ENCODE measurements at regions not wholly inside any gene's neighbourhood (a gene's known extent, or its start where the extent isn't known, plus 50 kb on each side); places are given as distances from the start of the nearest gene placed in this dataset.

DNA sequence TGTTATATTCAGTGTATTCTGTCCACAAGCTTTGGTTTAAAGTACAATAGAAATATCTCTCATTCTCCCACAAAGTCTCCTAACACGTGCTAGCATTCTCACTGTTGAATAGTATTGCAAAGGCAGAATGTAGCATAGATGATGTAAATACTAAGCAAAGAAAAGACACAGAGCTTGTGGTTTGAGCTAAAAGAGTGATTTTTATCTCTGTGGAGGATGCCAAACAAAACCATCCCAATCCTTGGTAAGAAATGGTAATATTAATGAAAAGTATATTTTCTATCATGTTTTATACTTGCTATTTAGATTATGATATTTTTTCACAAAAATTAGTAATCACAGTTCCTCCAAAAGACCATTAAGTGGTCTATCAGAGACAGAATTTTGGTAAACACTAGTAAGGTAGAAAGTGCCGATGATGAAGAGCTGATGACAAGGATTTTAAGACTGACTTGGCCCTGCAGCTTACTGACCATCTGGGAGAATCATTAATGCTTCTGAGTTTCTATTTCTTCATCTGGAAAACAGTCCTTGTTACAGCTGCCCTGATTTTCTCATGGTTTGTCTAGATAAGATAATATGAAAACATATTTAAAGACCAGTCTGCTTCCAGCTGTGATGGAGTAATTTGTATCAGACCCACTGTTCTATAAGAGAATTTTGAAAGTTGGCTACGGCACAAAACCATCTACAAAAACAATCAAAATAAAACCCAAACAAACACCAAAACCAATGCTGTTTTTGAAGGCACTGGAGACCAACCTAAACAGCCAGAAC, 510.2 kb downstream of the SPATA31D1 start:
- no peak for DNase-seq (ENCODE audit: low spot score)

DNA sequence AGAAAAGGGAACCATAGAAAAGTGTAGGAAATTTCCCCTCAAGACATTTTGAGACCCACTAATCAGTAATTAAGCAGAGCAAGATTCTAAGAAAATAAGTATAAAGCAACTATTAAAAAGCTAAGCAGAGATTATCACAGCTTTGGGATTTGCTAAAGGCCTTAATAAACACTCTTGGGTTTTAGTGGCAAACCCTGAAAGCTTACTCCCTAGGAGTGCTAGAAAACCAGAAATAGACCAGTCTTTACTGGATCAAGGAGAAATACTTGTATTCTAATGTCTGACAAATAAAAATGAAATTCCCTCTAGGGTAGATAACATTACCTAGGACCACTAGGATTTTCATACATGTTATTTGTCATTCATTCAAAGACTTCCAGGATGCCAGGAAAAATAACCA, 510.8 kb downstream of the SPATA31D1 start:
- DNase-seq (ENCODE audit: low spot score), result no peak

DNA sequence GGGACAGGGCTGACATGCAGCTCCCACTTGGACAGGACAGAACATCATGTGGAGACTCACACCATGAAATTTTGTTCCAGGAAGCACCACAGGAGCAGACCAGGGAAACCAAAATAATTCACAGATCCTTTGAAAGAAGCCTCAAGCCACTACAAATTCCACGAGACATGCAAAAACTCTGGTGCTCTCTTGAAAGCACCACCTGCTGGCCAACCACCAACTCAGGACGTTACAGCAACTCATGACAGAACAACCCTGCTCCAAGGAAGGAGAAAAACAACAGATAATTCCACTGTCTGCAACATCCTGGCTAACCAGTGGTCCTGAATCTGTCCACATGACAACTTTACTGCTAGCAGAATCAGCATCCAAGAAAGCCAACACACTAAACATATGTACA, 516.0 kb downstream of the SPATA31D1 start:
- no peak for DNase-seq (ENCODE audit: low spot score)

DNA sequence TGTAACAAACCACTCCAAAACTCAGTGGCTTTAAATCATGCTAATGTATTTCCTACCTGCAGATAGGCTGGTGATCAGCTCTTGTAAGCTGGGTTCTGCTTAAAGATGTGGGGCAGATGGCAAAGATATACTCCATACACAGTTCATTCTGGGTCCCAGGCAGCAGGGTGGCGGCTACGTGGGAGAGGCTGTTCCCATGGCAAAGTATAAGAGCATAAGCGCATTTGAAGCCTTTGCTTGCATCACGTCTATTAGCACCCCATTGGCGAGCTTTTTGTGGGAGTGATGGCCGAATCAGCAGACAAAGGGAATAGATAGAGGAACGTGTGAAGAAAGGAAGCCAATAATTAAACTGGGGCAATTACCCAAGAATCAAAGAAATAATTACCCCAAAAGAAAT, 523.1 kb downstream of the SPATA31D1 start:
- no peak for DNase-seq (ENCODE audit: low spot score)

DNA sequence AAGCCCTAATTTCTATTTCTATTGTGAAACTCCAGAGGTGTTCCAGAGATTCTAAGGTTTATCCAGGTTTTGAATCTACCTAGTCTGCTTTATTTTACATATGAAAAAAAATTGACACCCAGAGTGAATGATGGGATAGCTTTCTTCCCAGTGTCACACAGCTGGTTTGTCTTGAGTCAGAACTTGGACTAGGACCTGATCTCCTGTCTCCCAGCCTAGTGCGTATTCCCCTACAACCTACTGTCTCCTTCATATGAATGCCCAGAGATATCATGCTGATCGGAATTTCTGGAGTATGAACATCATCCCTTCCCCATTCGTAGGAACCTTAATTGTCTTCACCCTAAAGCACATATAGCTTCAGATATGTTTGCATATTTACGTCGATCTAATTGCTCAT, 524.2 kb downstream of the SPATA31D1 start:
- DNase-seq (ENCODE audit: low spot score), result no peak

DNA sequence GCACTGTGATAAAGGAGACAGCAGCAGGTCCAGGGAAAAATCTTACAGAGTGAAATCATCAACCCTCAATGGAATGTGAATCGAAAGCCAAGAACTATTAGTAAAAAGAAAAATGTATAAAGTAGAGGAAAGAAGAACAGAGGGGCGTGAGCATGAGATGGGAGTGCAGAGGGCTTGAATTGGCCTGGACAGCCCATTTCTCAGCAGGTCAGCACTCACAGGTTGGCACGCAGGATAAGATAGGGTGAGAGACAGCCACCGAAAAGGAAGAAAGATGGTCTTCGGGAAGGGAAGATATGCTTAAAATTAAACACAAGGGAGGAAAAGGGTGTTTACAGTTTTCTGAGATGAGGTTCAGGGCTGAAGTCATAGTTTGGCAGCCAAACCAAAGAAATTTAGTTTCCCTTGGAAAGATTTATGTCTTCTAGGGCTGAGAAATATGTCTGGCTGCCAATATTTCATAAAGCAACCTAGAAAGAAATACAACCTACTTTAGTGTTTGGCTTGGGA, 524.7 kb downstream of the SPATA31D1 start:
- peak; percentile 48 for DNase-seq (ENCODE audit: low spot score)

DNA sequence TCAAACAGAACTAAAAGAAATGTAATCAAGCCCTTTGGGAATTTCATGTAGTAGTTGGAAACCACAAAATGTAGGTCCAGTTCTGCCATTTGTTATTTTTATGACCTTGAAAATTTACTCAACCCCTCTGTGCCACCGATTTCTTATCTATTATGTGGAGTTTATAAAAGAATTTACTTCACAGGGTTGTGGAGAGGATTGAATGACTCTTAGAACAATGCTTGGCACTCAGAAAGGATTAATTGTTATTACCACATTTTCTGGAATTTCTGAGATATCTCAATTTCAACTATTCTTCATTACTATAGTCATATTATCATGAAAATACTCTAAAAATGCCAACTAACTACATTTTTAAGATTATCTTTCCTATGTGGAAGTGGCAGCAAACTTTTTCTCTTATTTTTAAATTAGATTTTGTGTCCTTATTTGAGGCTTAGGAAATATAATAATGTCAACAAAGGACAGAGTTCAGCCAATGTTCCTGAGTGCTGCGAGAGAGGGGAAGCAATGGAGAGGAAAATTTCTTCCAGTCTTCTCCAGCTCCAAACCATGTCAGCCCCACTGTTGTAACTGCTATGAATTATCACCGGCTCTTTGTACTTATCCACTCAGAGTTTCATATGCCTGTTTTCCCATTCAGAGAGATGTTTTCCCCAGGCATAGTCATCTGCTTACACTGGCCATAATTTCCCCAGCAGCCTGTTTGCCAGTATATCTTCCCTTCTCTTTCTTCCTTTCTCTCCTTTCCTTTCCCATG, 525.6 kb downstream of the SPATA31D1 start:
- peak; percentile 16 for DNase-seq (ENCODE audit: low spot score)

DNA sequence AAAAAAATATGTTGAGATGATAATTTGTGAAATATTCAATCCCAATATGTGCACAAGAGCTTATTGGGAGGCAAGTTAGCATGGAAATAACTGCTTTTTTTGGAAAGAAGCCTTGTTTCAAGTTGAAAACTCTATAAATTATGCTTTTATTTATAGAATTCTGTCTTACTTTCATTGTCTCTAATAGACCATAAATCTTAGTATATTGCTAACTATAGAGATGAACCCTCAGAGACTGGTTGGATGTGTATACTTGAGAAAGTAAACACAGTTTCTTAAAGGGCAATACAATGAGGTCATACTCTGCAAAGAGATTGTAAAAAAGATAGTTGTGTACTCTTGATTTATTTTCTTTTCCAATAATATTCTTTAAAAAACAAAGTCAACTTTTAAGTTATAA, 530.3 kb downstream of the SPATA31D1 start:
- DNase-seq (ENCODE audit: low spot score), result no peak

DNA sequence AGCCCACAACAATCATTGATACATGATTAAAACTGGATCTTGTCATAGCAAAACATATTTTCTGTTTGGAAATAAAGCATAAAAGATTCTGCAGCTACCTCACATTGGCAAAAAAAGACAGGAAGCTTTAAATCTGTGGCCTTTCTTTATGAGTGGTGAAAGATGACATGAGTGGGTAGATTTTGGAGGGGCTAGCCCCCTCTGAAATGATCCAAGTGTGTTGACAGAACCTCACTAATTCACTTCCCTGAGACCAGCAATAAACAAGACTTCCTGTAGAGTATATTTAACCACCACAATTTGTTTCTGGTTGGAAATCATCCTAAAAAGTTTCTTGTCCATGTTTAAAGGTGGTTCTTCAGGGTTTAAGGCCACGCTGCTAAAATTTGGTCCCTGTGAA, 530.8 kb downstream of the SPATA31D1 start:
- DNase-seq (ENCODE audit: low spot score), result no peak

DNA sequence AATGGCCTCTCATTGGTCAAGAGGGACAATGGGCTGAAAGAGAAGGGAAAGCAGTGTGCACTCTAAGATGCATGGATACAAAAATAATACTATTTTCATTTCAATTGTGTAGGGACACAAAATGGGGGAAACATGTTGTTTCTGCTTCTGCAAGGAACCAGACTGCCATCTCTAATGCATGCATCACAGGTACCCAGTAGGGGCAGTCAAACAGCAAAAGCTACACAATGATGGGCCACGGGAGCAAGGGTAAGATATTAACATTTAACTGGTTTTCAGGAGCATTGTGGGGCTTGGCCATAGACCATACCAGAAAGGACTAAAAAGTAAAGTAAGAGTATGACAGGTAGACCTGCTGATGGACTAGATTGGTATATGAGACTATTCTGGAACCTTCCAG, 535.8 kb downstream of the SPATA31D1 start:
- no peak for DNase-seq (ENCODE audit: low spot score)

DNA sequence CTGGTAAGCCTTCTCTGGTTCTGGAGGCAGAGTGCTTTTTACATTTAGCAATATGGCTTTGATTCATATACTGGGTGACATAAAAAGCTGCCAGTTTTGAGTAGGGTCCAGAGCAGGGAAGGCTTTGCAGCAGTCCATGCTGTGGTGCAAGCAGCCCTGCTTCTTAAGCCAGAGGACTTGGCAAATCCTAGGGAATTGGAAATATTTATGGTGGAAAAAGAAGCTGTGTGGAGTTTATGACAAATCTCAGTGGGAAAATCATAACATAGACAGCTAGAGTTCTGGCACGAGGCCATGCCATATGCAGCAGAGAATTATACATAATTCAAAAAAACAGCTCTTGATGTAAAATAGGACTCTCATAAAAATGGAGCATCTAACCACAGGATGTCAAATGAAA, 536.4 kb downstream of the RASEF start:
- no peak for DNase-seq (ENCODE audit: low spot score)

DNA sequence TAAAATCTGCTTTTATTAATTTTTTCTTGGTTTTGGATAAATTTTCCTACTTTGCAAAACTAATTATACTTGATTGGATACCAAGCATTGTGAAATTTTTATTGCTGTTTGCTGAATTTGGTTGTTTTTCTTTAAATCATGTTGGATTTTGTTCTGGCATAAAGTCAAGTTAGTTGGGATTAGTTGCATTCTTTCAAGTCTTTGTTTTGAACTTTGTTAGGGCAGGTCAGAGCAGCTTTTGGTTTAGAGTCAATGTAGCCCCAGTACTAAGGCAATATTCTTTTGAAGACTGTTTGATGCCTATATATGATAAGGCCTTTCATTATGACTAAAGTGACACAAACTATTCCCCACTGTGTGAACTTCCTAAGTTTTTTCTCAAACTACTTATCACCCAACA, 531.1 kb downstream of the RASEF start:
- no peak for DNase-seq (ENCODE audit: low spot score)

DNA sequence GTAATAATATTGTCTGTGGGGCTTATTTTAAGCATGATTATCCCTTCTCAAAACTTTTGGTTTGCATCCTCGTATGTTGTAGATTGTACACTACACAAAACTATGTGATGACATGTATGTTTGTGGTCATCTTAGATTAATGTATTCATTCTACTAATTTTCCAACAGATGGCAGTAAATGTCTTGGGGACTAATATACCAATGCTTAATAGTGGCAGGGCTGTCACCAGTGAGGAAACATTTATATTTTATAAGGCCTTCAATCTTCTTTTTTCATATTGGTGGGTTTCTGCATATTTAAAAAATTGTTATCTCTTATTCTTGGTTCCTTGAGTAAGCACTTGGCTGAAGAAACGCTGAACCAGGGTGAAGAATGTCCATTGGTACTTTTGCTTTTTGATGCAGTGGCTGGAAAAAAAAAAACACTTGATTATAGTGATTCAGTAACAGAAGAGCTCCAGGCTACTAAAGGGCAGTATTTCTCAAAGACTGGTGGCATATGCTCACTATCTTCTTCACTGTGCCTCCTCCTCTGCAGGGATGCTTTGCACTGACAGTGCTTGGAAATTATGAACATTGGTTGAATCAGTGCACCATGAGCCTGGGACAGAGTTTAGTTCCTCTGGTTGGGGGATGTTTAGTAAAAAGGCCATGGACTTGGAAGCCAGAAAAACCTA, 530.3 kb downstream of the RASEF start:
- DNase-seq (ENCODE audit: low spot score), result no peak

DNA sequence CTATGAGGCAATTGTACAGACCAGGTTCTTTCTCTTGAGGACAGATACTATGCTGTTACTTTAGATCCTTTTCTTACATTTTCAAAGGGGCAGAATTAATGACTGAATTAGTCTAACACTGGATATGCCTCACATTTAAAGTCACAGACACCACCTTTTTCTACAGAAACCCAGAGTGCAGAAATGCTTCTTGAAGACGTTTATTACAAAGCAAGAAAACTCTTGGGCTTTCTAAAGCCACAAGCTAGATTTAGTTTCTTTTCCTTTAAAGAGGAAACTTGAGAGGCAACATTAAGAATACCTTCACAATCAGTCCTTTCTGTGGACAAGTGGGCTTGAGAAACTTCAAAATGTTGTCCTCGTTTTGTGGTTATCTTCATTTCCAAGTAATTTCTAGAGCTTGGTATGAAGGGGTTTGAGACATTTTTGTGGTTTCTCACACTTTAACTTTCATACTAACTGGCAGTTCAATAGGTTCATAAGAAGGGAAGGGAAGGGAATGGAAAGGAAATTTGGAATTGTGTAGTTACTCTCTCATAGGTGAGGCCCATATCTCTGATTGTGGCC, 527.4 kb downstream of the RASEF start:
- no peak for DNase-seq (ENCODE audit: low spot score)

DNA sequence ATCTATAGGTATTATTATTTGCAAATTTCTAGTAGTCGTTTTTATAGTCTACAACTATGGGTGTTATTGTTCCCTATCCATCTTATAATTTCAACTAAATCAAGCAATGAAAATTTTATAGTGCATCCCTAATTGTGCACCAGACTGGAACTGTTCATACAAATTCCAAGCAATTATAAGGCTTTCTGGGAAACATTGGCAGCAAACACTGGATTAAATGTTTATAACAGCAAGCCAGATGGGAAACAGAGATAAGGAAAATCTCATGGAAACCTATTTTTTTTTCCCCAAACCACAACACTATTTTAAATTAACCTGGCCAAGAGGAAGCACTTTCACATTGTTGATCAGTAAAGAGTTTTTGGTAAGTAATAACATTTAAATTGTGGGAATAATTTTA, 524.3 kb downstream of the RASEF start:
- DNase-seq (ENCODE audit: low spot score), result no peak

DNA sequence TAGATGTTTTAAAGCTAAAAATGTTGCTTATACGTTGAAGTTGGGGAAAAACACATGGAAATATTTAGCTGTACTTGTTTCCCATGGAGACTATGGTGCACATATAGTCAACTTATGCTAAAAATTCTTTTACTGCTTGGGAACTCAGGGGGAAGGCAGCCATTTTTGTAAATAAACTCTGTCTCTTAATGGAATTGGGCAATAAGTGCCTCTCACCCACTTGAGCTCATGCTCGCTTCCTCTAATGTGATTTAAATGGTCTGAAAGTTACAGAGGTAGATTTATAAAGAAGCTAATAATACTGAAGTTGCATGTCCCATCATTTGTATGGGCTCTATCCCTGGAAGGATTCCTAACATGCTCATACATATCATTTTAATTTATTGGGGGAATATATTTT, 523.8 kb downstream of the RASEF start:
- DNase-seq (ENCODE audit: low spot score), result no peak

DNA sequence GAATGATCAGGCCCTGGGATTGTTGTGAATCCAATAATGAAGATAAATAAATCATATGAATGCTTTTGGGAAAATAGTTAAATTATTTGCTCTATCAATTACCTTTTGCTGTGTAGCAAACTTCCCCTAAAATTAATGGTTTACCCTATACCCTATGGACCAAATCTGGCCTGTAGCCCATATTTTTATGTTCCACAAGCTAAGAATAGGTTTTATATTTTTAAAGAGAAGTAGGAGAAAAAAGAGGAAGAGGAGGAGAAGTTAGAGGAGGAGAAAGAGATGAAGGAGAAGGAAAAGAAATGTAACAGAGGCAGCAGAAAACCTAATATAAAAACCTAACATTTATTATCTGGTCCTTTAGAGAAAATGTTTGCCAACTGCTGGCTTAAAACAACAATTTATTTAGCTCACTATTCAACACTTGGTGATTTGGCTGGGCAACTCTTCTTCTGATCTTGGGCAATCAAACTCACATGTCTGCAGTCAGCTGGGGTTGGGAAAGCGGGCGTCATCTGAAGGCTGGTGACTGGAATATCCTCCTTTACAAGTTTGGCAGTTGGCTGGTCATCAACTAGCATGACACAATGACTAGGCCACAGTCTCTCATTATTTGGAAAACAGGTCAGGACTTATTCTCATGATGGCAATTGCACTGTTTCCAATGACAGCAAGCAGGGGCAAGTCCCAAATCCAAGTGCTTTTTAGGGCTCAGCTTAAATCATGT, 522.9 kb downstream of the RASEF start:
- DNase-seq (ENCODE audit: low spot score), result no peak

DNA sequence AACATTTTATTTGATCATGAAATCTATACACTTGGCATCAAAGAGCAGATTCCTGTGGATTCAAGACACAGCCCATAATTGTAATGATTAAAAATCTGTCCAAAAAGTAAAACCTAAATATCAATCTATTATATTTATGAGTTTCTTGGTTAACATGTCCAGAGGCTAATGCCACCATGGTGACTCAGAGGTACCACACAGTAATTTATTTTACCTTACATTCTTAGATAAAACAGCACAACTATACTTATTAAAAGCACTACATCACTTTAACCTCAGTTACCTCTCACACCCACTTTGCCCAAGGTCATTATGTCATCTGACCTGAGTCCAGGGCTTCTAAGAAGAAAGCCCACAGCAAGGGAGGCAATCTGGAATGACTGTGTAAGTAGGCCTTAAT, 519.2 kb downstream of the RASEF start:
- DNase-seq (ENCODE audit: low spot score), result no peak

DNA sequence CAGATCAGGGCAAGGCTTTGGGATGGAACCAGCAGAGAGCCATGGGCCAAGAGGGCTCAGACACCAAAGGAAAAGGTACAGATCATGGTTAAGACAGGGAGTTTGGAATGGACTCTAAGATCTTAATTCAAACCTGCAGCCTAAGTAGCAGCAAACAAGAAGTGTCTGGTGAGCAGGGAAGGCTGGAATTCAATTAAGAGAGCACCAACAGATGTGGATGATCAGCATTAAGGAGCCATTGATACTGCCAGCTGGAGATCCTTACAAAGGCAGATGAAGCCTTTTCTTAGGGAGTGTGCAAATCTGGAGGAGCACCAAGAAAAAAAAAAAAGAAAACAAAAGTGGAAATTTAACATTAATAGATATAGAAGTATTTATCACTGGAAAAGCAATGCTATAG, 516.8 kb downstream of the RASEF start:
- no peak for DNase-seq (ENCODE audit: low spot score)

DNA sequence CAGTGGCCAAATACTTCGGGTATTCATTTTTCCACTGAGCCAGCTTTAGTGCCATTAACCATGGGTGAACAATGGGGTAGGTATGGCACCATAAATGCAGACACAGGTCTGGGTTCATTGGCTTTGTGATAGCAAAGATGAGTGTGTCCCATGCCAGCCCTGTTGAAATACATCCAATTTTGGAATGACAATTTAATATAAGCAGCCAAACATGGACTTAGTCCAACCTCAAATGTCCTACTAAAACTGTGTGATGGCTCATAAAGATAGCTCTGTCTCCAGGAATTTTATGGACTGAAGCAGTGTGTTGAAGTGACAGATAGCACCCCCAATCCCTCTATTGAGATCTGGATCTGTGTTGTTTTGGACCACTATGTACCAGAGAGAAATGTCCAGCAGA, 514.9 kb downstream of the RASEF start:
- no peak for DNase-seq (ENCODE audit: low spot score)

DNA sequence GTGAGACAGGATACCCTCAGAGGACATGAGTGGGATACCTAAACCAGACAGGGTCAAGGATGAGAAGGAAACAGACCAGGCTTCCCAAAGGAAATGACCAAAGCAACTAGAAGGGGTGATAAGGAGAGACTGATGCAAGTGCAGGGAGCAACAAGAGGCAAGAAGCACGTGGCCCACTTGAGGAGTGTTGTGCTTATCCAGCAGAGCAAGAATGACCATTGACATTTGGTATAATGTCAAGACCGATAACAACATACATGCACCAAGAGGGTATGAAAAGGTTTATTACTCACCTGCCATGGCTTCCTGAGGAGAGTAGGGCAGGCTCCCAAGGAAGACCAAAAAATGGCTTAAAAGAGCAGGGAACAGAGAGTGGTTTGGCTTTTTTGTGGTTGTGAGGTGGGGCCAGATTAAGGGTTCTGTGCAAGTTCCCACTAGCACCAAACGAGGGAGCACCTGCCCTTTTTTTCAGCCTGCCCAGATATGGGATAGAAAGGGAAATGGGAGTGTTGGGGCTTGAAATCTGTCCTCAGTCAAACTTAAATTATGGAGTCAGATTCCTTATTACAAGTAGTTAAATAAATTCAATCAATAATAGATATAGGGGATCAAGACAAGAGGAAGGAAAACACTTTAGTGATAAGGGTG, 513.6 kb downstream of the RASEF start:
- no peak for DNase-seq (ENCODE audit: low spot score)

Data from AG08395 (cell line).